Type B pancreatic cell (in vitro differentiated cells): ENCODE measurements at regions not wholly inside any gene's neighbourhood (a gene's known extent, or its start where the extent isn't known, plus 50 kb on each side); places are given as distances from the start of the nearest gene placed in this dataset.

Experiments
- DNase-seq: peaks from one replicate; pipeline ENCODE4 v3.0.0; 2021; ENCODE audit warnings: mixed read lengths; ENCODE audit not compliant: unreplicated experiment; ENCODE audit errors: extremely low spot score
- H3K27ac Mint-ChIP-seq: 2 replicates; pipeline ENCODE4 v1.8.0; 2021; ENCODE audit warnings: mild to moderate bottlenecking, mixed read lengths
- H3K27me3 Mint-ChIP-seq: 2 replicates; pipeline ENCODE4 v1.8.0; 2021; ENCODE audit warnings: mixed read lengths
- H3K36me3 Mint-ChIP-seq: 2 replicates; pipeline ENCODE4 v1.8.0; 2021; ENCODE audit warnings: mixed read lengths
- H3K4me1 Mint-ChIP-seq: one replicate; pipeline ENCODE4 v1.8.0; 2021; ENCODE audit warnings: mixed read lengths; ENCODE audit not compliant: unreplicated experiment
- H3K4me3 Mint-ChIP-seq: 2 replicates; pipeline ENCODE4 v1.8.0; 2021; ENCODE audit warnings: mild to moderate bottlenecking, mixed read lengths
- H3K9me3 Mint-ChIP-seq: 2 replicates; pipeline ENCODE4 v1.8.0; 2021; ENCODE audit warnings: mixed read lengths
- CTCF ChIP-seq: fragments of 200-600 bp; sonication (generic); conservative IDR thresholded peaks from 2 replicates; pipeline ENCODE4 v1.5.0; 2021; ENCODE audit warnings: antibody characterized with exemption, mild to moderate bottlenecking

GRCh38 chr21:15526798-15527197 lies 203.0 kb upstream of the USP25 start:
- Mint-ChIP-seq H3K36me3 (no peaks in the 10 kb centered on the region), H3K4me3 (no peak overlapping the region), H3K27ac (no peak overlapping the region), H3K9me3 (no peaks in the 10 kb centered on the region), H3K4me1 (no peaks in the 10 kb centered on the region), H3K27me3 (no peaks in the 10 kb centered on the region)
- DNase-seq = no peak
- no peak for TF ChIP-seq CTCF

GRCh38 chr21:15528346-15528745 lies 201.4 kb upstream of the USP25 start:
- H3K36me3 Mint-ChIP-seq = no peaks in the 10 kb centered on the region
- no peaks in the 10 kb centered on the region for H3K27me3 Mint-ChIP-seq
- H3K4me1 Mint-ChIP-seq = no peaks in the 10 kb centered on the region
- TF ChIP-seq CTCF = no peak
- no peak overlapping the region for H3K4me3 Mint-ChIP-seq
- no peaks in the 10 kb centered on the region for H3K9me3 Mint-ChIP-seq
- H3K27ac Mint-ChIP-seq = no peak overlapping the region
- no peak for DNase-seq

- no peak for DNase-seq
- H3K36me3 Mint-ChIP-seq = no peaks in the 10 kb centered on the region
- no peak overlapping the region for H3K27ac Mint-ChIP-seq
- H3K27me3 Mint-ChIP-seq = no peaks in the 10 kb centered on the region
- H3K4me1 Mint-ChIP-seq = no peaks in the 10 kb centered on the region
- no peaks in the 10 kb centered on the region for H3K9me3 Mint-ChIP-seq
- TF ChIP-seq CTCF = no peak
- no peak overlapping the region for H3K4me3 Mint-ChIP-seq
Observed at GRCh38 chr21:15531986-15532385, 197.8 kb upstream of the USP25 start.

- H3K36me3 Mint-ChIP-seq = no peaks in the 10 kb centered on the region
- no peak overlapping the region for H3K4me3 Mint-ChIP-seq
- H3K27me3 Mint-ChIP-seq = no peaks in the 10 kb centered on the region
- DNase-seq = no peak
- H3K9me3 Mint-ChIP-seq = no peaks in the 10 kb centered on the region
- H3K27ac Mint-ChIP-seq = no peak overlapping the region
- no peak for TF ChIP-seq CTCF
- H3K4me1 Mint-ChIP-seq = peaks cover 2% of the 10 kb centered on the region
Observed at GRCh38 chr21:15533618-15534017, 196.2 kb upstream of the USP25 start.

GRCh38 chr21:15534450-15534886 lies 195.3 kb upstream of the USP25 start:
- H3K9me3 Mint-ChIP-seq = no peaks in the 10 kb centered on the region
- no peak overlapping the region for H3K27ac Mint-ChIP-seq
- H3K36me3 Mint-ChIP-seq = no peaks in the 10 kb centered on the region
- no peak for TF ChIP-seq CTCF
- no peaks in the 10 kb centered on the region for H3K27me3 Mint-ChIP-seq
- DNase-seq = no peak
- H3K4me1 Mint-ChIP-seq = peaks cover 11% of the 10 kb centered on the region
- H3K4me3 Mint-ChIP-seq = no peak overlapping the region

GRCh38 chr21:15539376-15539775 lies 190.4 kb upstream of the USP25 start:
- H3K27me3 Mint-ChIP-seq = no peaks in the 10 kb centered on the region
- TF ChIP-seq CTCF = no peak

More at GRCh38 chr21:15539376-15539775, 190.4 kb upstream of the USP25 start:
- Mint-ChIP-seq H3K9me3 (no peaks in the 10 kb centered on the region), H3K36me3 (no peaks in the 10 kb centered on the region), H3K27ac (no peak overlapping the region), H3K4me3 (no peak overlapping the region), H3K4me1 (peaks cover 16% of the 10 kb centered on the region)
- DNase-seq = no peak
